Activated naive CD8-positive, alpha-beta T cell treated with anti-CD3 and anti-CD28 coated beads for 36 hours (primary cell): ENCODE measurements at regions not wholly inside any gene's neighbourhood (a gene's known extent, or its start where the extent isn't known, plus 50 kb on each side); places are given as distances from the start of the nearest gene placed in this dataset.

Experiments used
- DNase-seq: peaks from one replicate; pipeline ENCODE4 v3.0.0; 2021
- H3K27ac Mint-ChIP-seq: one replicate; pipeline ENCODE4 v1.8.0; 2022; ENCODE audit warnings: mild to moderate bottlenecking, moderate library complexity, mixed read lengths
- H3K27me3 Mint-ChIP-seq: one replicate; pipeline ENCODE4 v1.8.0; 2022; ENCODE audit warnings: mild to moderate bottlenecking, mixed read lengths
- H3K36me3 Mint-ChIP-seq: one replicate; pipeline ENCODE4 v1.8.0; 2021; ENCODE audit warnings: mild to moderate bottlenecking, mixed read lengths
- H3K4me1 Mint-ChIP-seq: one replicate; pipeline ENCODE4 v1.8.0; 2021; ENCODE audit warnings: mixed read lengths
- H3K4me3 Mint-ChIP-seq: one replicate; pipeline ENCODE4 v1.8.0; 2022; ENCODE audit warnings: mild to moderate bottlenecking, moderate library complexity, mixed read lengths
- H3K9me3 Mint-ChIP-seq: one replicate; pipeline ENCODE4 v1.8.0; 2022; ENCODE audit warnings: mixed read lengths

DNA sequence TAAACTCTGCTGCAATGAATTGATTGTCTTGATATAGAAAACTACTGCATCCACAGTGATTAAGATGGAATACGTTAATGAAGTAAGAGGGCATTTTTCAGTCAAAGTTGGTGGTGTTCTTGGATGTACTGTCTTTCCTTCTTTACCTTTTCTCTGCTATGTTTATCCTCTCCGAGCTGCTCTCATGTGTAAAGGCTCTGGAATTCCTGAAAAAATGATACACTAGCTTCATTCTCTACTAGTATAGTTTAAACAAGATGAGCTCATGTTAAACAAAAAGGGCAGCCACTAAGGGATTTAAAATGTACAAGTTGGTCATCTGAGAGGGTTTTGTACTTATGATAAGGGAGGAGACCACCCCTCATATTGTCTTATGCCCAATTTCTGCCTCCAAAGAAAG is 504.6 kb upstream of the NECTIN3 start:
- H3K4me1 Mint-ChIP-seq, result no peaks in the 10 kb centered on the region
- H3K27ac Mint-ChIP-seq, result no peak overlapping the region
- no peaks in the 10 kb centered on the region for H3K36me3 Mint-ChIP-seq
- H3K27me3 Mint-ChIP-seq, result peaks cover 12% of the 10 kb centered on the region
- H3K9me3 Mint-ChIP-seq, result no peaks in the 10 kb centered on the region
- DNase-seq, result no peak
- no peak overlapping the region for H3K4me3 Mint-ChIP-seq

DNA sequence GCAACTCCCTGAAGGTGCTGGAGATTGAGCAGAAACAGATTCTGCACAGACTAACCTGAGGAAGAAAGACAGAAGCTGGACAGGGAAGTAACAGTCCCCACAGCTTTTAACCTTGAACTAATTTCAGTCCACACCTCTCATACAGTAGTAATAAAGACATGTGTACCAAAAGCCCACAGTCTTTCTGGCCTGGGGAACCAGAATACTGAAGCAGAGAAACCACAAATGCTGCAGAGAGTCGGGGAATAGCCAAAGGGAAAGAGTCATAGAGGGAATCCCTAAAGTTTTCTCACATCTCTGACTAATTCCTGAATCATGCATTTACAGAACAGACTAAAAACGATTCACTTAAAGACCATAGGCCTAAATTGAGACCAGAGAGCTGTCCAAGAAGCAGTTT is 503.4 kb upstream of the NECTIN3 start:
- H3K36me3 Mint-ChIP-seq, result no peaks in the 10 kb centered on the region
- no peaks in the 10 kb centered on the region for H3K9me3 Mint-ChIP-seq
- H3K4me3 Mint-ChIP-seq, result no peak overlapping the region
- no peaks in the 10 kb centered on the region for H3K4me1 Mint-ChIP-seq
- H3K27ac Mint-ChIP-seq, result no peak overlapping the region
- no peak for DNase-seq
- H3K27me3 Mint-ChIP-seq, result peaks cover 9% of the 10 kb centered on the region

DNA sequence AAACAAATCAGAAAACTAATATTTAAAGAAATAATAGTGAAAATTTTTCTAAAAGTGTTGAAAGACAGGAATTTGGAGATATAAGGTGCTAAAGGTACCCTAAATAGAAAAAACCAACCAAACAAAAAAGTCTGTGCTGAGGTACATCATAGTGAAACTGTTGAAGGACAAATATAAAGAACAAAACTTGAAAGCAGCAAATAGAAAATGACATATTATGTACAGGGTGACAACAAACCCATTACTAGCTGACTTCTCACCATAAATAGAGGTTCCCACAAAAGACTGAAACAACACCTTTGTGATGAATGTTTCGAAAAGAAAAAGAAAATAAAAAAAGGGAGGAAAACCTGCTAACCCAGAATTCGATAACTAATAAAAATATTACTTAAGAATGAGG is 502.5 kb upstream of the NECTIN3 start:
- Mint-ChIP-seq H3K27me3 (peaks cover 2% of the 10 kb centered on the region), H3K4me3 (no peak overlapping the region), H3K27ac (no peak overlapping the region), H3K36me3 (no peaks in the 10 kb centered on the region), H3K4me1 (no peaks in the 10 kb centered on the region), H3K9me3 (no peaks in the 10 kb centered on the region)
- DNase-seq, result no peak

DNA sequence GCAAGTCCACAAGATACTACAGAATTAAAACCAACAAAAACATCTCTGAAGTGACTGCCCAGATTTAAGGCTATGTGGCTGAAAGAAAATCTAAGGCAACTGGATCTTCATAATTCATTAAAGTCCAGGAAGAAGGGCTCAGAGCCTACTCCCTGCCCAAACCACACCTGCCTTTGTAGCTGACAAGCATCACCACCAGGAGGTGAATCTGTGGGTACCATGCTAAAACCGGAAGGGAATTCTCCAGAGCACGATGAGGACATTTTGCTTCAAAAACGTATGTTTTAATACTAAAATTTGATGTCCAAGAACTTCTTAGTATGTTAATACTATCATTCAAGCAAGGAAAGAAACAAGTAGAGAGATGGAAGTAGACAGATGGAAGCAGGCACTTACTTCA is 495.9 kb upstream of the NECTIN3 start:
- Mint-ChIP-seq H3K4me3 (no peak overlapping the region), H3K4me1 (peaks cover 6% of the 10 kb centered on the region), H3K27ac (no peak overlapping the region), H3K36me3 (no peaks in the 10 kb centered on the region), H3K27me3 (no peaks in the 10 kb centered on the region), H3K9me3 (no peaks in the 10 kb centered on the region)
- DNase-seq, result no peak

GRCh38 chr3:110576960-110577359 is 494.7 kb upstream of the NECTIN3 start:
- no peak for DNase-seq
- Mint-ChIP-seq H3K4me1 (peaks cover 6% of the 10 kb centered on the region), H3K27ac (no peak overlapping the region), H3K4me3 (no peak overlapping the region), H3K36me3 (no peaks in the 10 kb centered on the region), H3K27me3 (no peaks in the 10 kb centered on the region), H3K9me3 (no peaks in the 10 kb centered on the region)

GRCh38 chr3:110577854-110578253 is 493.8 kb upstream of the NECTIN3 start:
- Mint-ChIP-seq H3K4me1 (peaks cover 6% of the 10 kb centered on the region), H3K9me3 (no peaks in the 10 kb centered on the region), H3K27me3 (no peaks in the 10 kb centered on the region), H3K36me3 (no peaks in the 10 kb centered on the region), H3K4me3 (no peak overlapping the region), H3K27ac (no peak overlapping the region)
- no peak for DNase-seq

DNA sequence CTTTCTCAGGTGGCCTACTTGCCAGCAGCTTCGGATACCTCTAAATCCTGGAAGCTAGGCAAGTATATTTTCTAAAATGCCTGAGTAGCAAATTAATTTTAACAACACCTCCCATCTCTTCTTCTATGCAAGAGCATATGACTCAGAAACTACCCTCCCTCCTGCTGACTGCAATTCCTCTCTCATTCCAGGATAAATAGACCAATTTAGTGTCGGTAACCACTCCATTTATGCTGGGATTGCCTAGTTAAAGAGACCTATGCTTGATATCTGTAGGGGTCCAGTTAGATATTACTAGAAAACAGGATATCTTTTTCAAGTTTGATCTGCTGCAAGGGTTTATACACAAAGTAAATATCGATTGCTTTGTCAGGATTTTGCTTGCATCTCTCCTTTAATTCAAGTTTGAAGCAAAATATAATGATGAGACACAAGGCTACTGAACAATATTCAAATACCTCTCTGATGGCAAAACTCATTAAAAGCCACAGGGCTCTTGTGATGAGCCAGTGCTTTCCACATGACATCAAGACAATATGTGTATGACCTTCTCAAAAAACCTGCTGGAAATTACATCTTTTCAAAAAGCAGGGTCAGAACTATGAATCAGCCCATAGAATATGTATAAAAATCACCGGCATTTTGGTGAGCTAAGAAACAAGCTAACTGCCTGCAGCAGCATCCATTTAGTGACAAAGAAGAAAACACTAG is 491.6 kb upstream of the NECTIN3 start:
- no peak overlapping the region for H3K4me3 Mint-ChIP-seq
- no peaks in the 10 kb centered on the region for H3K36me3 Mint-ChIP-seq
- H3K9me3 Mint-ChIP-seq, result no peaks in the 10 kb centered on the region
- H3K27me3 Mint-ChIP-seq, result no peaks in the 10 kb centered on the region
- no peak for DNase-seq
- H3K27ac Mint-ChIP-seq, result no peak overlapping the region
- peaks cover 6% of the 10 kb centered on the region for H3K4me1 Mint-ChIP-seq

GRCh38 chr3:110583373-110583935 is 488.2 kb upstream of the NECTIN3 start:
- Mint-ChIP-seq H3K4me1 (peaks cover 6% of the 10 kb centered on the region), H3K36me3 (no peaks in the 10 kb centered on the region), H3K27me3 (no peaks in the 10 kb centered on the region), H3K27ac (no peak overlapping the region), H3K9me3 (no peaks in the 10 kb centered on the region), H3K4me3 (no peak overlapping the region)
- no peak for DNase-seq

DNA sequence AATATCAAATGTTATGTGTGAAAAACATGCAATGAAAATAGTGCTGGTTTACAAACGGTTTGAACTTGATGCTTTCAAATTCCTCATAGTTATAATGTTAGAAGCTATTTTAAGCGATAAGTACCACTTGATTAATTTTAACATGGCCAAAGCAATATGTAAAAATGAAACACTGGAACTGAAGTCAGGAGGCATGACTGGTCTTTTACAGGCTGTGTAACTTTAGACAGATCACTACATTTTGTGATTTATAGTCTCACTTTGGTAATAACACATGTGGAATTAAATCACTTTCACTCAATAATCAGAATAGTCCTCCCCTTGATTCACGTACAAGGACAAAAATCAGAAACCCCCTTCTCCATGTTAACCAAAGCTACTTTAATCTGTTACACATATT is 482.7 kb upstream of the NECTIN3 start:
- H3K27ac Mint-ChIP-seq, result no peak overlapping the region
- no peaks in the 10 kb centered on the region for H3K4me1 Mint-ChIP-seq
- H3K4me3 Mint-ChIP-seq, result no peak overlapping the region
- no peak for DNase-seq
- H3K36me3 Mint-ChIP-seq, result no peaks in the 10 kb centered on the region
- no peaks in the 10 kb centered on the region for H3K27me3 Mint-ChIP-seq
- H3K9me3 Mint-ChIP-seq, result peaks cover 4% of the 10 kb centered on the region

GRCh38 chr3:110589341-110589740 is 482.3 kb upstream of the NECTIN3 start:
- H3K4me3 Mint-ChIP-seq, result no peak overlapping the region
- no peaks in the 10 kb centered on the region for H3K36me3 Mint-ChIP-seq
- H3K9me3 Mint-ChIP-seq, result peaks cover 4% of the 10 kb centered on the region
- H3K4me1 Mint-ChIP-seq, result no peaks in the 10 kb centered on the region
- no peak for DNase-seq
- H3K27ac Mint-ChIP-seq, result no peak overlapping the region
- H3K27me3 Mint-ChIP-seq, result no peaks in the 10 kb centered on the region

DNA sequence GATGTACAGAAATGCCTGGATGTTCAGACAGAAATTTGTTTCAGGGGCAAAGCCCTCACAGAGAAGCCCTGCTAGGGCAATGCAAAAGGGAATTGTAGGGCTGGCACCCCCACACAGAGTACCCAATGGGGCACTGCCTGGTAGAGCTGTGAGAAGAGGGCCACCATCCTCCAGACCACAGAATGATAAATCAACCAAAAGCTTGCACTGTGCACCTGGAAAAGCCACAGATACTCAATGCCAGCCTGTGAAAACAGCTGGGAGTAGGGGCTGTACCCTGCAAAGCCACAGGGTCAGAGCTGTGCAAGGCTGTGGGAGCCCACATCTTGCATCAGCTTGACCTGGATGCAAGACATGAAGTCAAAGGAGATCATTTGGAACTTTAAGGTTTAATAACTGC is 477.9 kb upstream of the NECTIN3 start:
- Mint-ChIP-seq H3K27ac (no peak overlapping the region), H3K36me3 (no peaks in the 10 kb centered on the region), H3K4me3 (no peak overlapping the region), H3K4me1 (no peaks in the 10 kb centered on the region), H3K27me3 (no peaks in the 10 kb centered on the region), H3K9me3 (peaks cover 10% of the 10 kb centered on the region)
- DNase-seq, result no peak

DNA sequence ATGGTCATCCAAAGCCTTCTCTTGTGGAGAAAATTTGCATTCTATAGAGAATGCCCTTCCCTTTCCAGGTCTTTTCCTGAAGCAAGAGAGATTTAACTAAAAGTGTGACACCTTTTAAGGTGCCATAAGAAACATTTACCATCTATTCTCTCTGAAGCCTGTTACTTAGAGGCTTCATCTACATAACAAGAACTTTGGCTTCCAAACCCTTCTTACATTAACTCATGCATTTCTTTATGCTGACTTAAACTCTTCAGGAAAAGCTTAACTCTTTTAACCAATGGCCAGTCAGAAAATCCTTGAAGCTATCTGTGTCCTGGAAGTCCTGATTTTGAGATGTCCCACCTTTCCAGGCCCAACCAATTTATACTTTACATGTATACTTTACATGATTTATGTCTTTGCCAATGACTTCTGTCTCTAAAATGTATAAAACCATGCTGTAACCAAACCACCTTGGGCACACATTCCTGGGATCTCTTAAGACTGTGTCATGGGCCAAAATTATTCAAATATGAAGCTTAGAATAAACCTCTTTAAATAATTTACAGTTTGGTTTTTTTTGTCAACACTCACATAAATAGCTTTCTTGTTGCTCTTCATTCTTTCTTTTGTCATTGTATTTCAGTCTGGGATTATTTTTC is 472.6 kb upstream of the NECTIN3 start:
- Mint-ChIP-seq H3K27ac (no peak overlapping the region), H3K4me3 (no peak overlapping the region), H3K9me3 (peaks cover 6% of the 10 kb centered on the region), H3K4me1 (no peaks in the 10 kb centered on the region), H3K36me3 (no peaks in the 10 kb centered on the region), H3K27me3 (peaks cover 11% of the 10 kb centered on the region)
- no peak for DNase-seq

DNA sequence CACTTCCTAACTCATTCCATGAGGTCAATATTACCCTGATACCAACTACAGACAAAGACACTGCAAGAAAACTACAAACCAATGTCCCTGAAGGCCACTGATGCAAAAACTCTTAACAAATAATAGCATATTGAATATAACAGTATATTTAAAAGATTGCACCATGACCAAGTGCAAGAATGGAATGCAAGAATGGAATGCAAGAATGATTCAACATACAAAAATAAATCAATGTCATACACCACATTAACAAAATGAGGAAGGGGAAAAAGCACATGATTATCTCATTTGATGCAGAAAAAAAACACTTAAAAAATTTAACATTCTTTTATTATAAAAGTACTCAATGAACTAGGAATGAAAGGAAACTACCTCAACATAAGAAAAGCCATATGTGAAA is 463.1 kb upstream of the NECTIN3 start:
- H3K27me3 Mint-ChIP-seq, result peaks cover 19% of the 10 kb centered on the region
- no peaks in the 10 kb centered on the region for H3K9me3 Mint-ChIP-seq
- no peak overlapping the region for H3K4me3 Mint-ChIP-seq
- H3K27ac Mint-ChIP-seq, result no peak overlapping the region
- DNase-seq, result no peak
- H3K4me1 Mint-ChIP-seq, result no peaks in the 10 kb centered on the region
- no peaks in the 10 kb centered on the region for H3K36me3 Mint-ChIP-seq

DNA sequence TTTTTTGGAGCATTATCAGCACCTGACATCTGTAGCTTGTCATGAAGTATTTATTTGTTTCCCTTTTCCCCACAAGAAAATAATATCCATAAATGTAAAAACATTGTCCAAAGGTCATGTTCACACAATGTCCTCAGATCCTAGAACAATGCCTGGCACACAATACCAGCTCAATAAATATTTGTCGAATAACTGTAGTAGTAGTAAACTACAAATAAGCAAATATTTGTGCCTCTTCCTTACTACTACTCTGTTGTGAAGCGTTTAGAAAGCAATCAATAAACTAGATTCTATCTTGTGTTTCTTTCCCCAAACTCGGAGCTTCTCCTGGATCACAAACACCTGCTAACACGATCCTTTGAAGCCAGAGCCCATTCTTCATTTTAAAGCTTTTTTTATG is 459.6 kb upstream of the NECTIN3 start:
- DNase-seq, result no peak
- Mint-ChIP-seq H3K27ac (no peak overlapping the region), H3K27me3 (peaks cover 10% of the 10 kb centered on the region), H3K4me1 (no peaks in the 10 kb centered on the region), H3K36me3 (no peaks in the 10 kb centered on the region), H3K4me3 (no peak overlapping the region), H3K9me3 (no peaks in the 10 kb centered on the region)

- no peak for DNase-seq
- no peaks in the 10 kb centered on the region for H3K9me3 Mint-ChIP-seq
- H3K4me1 Mint-ChIP-seq, result no peaks in the 10 kb centered on the region
- H3K36me3 Mint-ChIP-seq, result no peaks in the 10 kb centered on the region
- H3K27me3 Mint-ChIP-seq, result peaks cover 4% of the 10 kb centered on the region
- no peak overlapping the region for H3K4me3 Mint-ChIP-seq
- no peak overlapping the region for H3K27ac Mint-ChIP-seq
Observed at GRCh38 chr3:110614186-110614585, 457.4 kb upstream of the NECTIN3 start.

DNA sequence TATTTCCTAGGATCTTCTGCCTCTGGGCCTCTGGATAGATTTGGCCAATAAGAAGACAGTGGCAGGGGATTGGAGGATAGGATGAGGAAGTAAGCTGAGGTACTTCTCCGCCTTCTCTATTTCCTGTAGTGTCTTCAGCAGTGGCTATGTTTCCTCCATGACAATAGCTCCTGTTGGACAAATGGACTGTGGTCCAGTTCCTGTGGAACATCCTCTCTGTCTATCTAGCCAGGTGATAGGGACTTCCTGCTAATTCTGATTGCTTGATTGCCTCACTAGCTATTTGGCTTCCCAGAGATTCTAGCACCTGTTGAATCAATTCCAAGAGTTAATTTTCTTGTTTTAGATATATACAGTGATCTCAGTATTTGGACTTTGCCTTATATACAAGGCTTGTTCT is 456.2 kb upstream of the NECTIN3 start:
- Mint-ChIP-seq H3K27ac (no peak overlapping the region), H3K27me3 (peaks cover 4% of the 10 kb centered on the region)
- no peak for DNase-seq

More for the DNA sequence above, 456.2 kb upstream of the NECTIN3 start:
- Mint-ChIP-seq H3K36me3 (no peaks in the 10 kb centered on the region), H3K4me3 (no peak overlapping the region), H3K9me3 (no peaks in the 10 kb centered on the region), H3K4me1 (no peaks in the 10 kb centered on the region)
